ENCODE measurements at regions not wholly inside any gene's neighbourhood (a gene's known extent, or its start where the extent isn't known, plus 50 kb on each side); places are given as distances from the start of the nearest gene placed in this dataset.
"Not testable (repeated sequence)": the region's sequence is repeated elsewhere in the genome, so short reads cannot be mapped to it uniquely, and the experiment has no call there.

DNA sequence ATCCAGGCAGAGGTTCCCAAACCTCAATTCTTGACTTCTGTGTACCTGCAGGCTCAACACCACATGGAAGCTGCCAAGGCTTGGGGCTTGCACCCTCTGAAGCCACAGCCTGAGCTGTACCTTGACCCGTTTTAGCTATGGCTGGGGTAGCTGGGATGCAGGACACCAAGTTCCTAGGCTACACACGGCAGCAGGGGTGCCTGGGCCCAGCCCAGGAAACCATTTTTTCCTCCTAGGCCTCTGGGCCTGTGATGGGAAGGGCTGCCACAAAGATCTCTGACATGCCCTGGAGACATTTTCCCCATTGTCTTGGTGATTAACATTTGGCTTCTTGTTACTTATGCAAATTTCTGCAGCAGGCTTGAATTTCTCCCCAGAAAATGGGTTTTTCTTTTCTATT is 180.6 kb upstream of the CFAP20DC start:
- not testable (repeated sequence) for DNase-seq; H3K4me1 ChIP-seq (ENCODE audit: control insufficient read depth, insufficient read depth, low read length); H3K36me3 ChIP-seq (ENCODE audit: control insufficient read depth, insufficient read depth, low read length); H3K27me3 ChIP-seq (ENCODE audit: control insufficient read depth, insufficient read depth, low read length); H3K27ac ChIP-seq (ENCODE audit: low read length); H3K4me3 ChIP-seq (ENCODE audit: low read length); H3K9me3 ChIP-seq (replicated peaks; ENCODE audit: control insufficient read depth, low read depth, low read length)
- 80% methylated on average over 2 of the region's 2 CpGs for WGBS (ENCODE audit: insufficient coverage)

DNA sequence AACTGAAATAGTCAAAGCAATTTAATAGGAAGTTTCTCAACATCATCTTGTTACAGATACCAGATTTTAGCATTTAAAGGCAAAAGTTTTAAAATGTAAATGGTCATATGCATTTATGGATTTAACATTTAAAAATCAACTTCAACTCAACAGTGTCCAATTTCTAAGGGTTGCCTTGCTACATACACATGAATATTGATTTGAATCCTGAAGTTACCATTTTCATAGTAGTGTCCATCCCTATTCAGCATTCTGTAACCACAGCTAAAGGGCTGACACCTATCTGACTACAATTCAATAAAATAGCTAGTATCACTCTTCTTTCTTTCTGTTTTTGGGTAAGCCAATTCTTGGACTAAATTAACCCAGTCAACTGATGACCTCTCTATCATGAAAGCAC is 164.0 kb upstream of the CFAP20DC start:
- Histone ChIP-seq H3K4me1 (ENCODE audit: control insufficient read depth, insufficient read depth, low read length) (peaks cover 2% of the 10 kb centered on the region), H3K36me3 (ENCODE audit: control insufficient read depth, insufficient read depth, low read length) (no peaks in the 10 kb centered on the region), H3K27me3 (ENCODE audit: control insufficient read depth, insufficient read depth, low read length) (no peaks in the 10 kb centered on the region), H3K27ac (ENCODE audit: low read length) (no peak overlapping the region), H3K9me3 (replicated peaks; ENCODE audit: control insufficient read depth, low read depth, low read length) (no peaks in the 10 kb centered on the region), H3K4me3 (ENCODE audit: low read length) (no peak overlapping the region)
- no peak for DNase-seq

DNA sequence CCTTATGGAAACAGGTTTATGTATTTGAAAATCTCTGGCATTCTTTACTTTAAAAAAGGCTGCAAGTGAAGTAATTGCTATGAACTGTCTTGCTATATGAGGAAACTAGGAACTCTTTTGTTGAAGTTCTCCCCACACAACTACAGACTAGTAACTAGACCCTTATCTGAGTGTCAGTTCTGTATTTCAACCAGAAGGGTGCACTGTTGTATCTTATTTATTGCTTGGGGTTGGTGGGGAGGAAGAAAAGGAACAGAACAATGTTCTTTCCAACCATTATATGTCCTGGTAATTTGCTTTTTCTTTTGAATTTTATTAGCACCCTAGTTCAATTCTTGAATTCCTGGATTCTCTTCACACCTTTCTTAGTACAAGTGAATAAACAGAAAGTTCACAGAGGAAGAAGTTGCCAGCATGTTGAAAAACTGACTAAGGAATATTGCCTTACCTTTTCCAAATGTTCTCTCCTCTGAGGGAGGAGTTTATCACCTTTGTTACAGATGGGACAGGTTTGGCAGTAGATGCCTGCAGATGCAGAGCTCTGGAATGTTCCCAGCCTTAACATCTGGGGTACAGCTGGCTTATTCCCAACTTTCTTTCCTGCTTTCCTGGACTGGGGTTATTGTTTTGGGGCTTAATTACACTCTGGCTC is 162.4 kb upstream of the CFAP20DC start:
- no peaks in the 10 kb centered on the region for H3K36me3 ChIP-seq (ENCODE audit: control insufficient read depth, insufficient read depth, low read length)
- peaks cover 2% of the 10 kb centered on the region for H3K4me1 ChIP-seq (ENCODE audit: control insufficient read depth, insufficient read depth, low read length)
- no peaks in the 10 kb centered on the region for H3K27me3 ChIP-seq (ENCODE audit: control insufficient read depth, insufficient read depth, low read length)
- H3K27ac ChIP-seq (ENCODE audit: low read length) = no peak overlapping the region
- peak; percentile 77 for DNase-seq
- H3K9me3 ChIP-seq (replicated peaks; ENCODE audit: control insufficient read depth, low read depth, low read length) = no peaks in the 10 kb centered on the region
- no peak overlapping the region for H3K4me3 ChIP-seq (ENCODE audit: low read length)

DNA sequence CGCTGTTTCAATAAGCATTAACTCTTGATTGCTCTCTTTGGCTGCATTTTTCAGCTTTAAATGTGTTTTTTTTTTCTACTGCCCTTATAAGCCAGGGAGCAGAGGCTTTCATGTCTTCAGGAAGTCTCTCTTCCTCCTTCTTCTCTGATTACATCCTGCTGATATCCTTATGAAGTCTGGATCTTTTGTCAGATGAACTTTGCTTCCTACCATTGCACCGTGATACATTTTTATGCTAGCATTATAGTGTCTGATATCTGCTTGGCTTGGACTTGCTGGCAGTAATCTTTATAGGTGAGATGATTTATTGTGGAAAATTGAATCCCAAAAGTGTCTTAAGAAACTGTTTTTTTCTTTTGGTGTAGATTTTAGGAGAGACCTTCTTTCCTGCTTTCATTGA is 160.4 kb upstream of the CFAP20DC start:
- Histone ChIP-seq H3K36me3 (ENCODE audit: control insufficient read depth, insufficient read depth, low read length) (no peaks in the 10 kb centered on the region), H3K27me3 (ENCODE audit: control insufficient read depth, insufficient read depth, low read length) (no peaks in the 10 kb centered on the region), H3K4me1 (ENCODE audit: control insufficient read depth, insufficient read depth, low read length) (peaks cover 2% of the 10 kb centered on the region), H3K27ac (ENCODE audit: low read length) (no peak overlapping the region), H3K9me3 (replicated peaks; ENCODE audit: control insufficient read depth, low read depth, low read length) (no peaks in the 10 kb centered on the region), H3K4me3 (ENCODE audit: low read length) (no peak overlapping the region)
- no CpG with 5 or more reads among the region's 2 CpGs for WGBS (ENCODE audit: insufficient coverage)
- DNase-seq = no peak

DNA sequence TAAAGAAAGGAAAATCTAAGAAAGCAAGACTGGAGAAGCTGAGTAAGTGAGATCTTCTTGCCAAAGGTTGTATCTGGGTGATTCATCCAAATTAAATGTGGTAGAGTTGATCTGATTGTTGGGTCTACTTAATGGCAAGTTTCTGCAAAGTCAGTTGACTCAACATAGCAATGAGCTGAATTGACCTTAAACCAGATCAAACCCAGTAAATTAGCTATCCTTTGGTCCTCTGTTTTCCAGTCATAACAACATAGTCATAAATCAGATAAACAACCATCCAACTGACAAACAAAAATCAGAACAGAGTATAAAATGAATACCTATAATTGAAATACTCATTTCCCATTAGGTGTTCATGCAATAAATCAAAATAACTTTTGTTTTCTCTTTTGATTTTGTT is 142.6 kb upstream of the CFAP20DC start:
- no peak for DNase-seq
- no peaks in the 10 kb centered on the region for H3K27me3 ChIP-seq (ENCODE audit: control insufficient read depth, insufficient read depth, low read length)
- no peaks in the 10 kb centered on the region for H3K4me1 ChIP-seq (ENCODE audit: control insufficient read depth, insufficient read depth, low read length)
- H3K4me3 ChIP-seq (ENCODE audit: low read length) = no peak overlapping the region
- no peak overlapping the region for H3K27ac ChIP-seq (ENCODE audit: low read length)
- no peaks in the 10 kb centered on the region for H3K9me3 ChIP-seq (replicated peaks; ENCODE audit: control insufficient read depth, low read depth, low read length)
- no peaks in the 10 kb centered on the region for H3K36me3 ChIP-seq (ENCODE audit: control insufficient read depth, insufficient read depth, low read length)

DNA sequence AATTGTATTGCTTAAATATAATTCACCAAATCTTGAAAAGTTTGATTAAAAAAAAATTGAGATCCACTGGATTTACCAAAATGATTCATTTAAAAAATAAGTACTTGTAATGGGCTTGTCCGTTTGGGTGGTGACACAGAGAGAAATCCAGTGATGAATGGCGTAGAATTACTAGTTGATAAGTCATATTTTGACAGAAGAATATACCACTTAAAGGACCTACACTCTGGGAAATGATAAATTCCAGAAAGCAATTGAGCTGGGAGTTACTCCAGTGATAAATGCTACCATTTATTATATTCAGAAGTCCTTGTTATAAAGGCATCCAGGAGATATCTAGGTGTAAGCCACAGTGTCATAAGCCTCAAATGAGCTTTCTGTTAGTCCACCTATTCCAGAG is 141.8 kb upstream of the CFAP20DC start:
- Histone ChIP-seq H3K4me1 (ENCODE audit: control insufficient read depth, insufficient read depth, low read length) (no peaks in the 10 kb centered on the region), H3K27ac (ENCODE audit: low read length) (no peak overlapping the region), H3K27me3 (ENCODE audit: control insufficient read depth, insufficient read depth, low read length) (no peaks in the 10 kb centered on the region), H3K4me3 (ENCODE audit: low read length) (no peak overlapping the region), H3K36me3 (ENCODE audit: control insufficient read depth, insufficient read depth, low read length) (no peaks in the 10 kb centered on the region), H3K9me3 (replicated peaks; ENCODE audit: control insufficient read depth, low read depth, low read length) (no peaks in the 10 kb centered on the region)
- no peak for DNase-seq
- WGBS (ENCODE audit: insufficient coverage) = no CpG with 5 or more reads among the region's 2 CpGs

DNA sequence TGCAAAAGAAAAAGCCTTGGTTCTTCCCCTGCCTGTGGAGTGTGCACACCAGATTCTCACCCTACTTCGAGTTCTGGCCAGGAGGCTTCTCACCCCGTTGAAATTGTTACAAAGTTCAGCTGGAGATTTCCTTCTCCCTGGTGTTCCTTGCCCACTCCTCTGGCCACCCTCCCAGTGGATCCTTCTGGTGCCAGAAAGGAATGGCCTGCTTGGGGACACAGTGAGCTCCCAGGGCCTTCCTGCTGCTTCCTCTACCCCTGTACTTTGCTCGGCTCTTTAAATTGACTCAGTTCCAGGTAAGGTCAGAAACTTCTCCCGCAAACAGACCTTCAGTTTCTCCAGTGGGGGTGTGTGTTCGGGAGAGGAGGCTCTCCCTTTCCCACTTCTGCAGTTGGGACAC is 140.1 kb upstream of the CFAP20DC start:
- Histone ChIP-seq H3K27ac (ENCODE audit: low read length) (no peak overlapping the region), H3K36me3 (ENCODE audit: control insufficient read depth, insufficient read depth, low read length) (no peaks in the 10 kb centered on the region), H3K27me3 (ENCODE audit: control insufficient read depth, insufficient read depth, low read length) (no peaks in the 10 kb centered on the region), H3K9me3 (replicated peaks; ENCODE audit: control insufficient read depth, low read depth, low read length) (no peaks in the 10 kb centered on the region), H3K4me1 (ENCODE audit: control insufficient read depth, insufficient read depth, low read length) (no peaks in the 10 kb centered on the region), H3K4me3 (ENCODE audit: low read length) (no peak overlapping the region)
- DNase-seq = no peak
- WGBS (ENCODE audit: insufficient coverage) = 52% methylated on average over 3 of the region's 5 CpGs

DNA sequence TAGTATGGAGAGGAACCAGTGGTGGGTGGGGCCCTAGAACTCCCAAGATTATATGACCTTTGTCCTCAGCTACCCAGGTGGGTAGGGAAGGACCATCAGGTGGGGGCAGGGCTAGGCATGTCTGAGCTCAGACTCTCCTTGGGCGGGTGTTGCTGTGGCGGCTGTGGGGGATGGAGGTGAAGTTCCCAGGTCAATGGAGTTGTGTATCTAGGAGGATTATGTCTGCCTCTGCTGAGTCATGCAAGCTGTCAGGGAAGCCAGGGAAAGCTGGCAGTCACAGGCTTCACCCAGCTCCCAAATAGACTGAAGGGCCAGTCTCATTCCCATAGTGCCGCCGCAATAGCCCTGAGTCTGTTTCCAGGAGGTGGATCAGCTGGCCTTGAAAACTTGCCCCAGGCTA is 139.7 kb upstream of the CFAP20DC start:
- no peak overlapping the region for H3K27ac ChIP-seq (ENCODE audit: low read length)
- no peaks in the 10 kb centered on the region for H3K27me3 ChIP-seq (ENCODE audit: control insufficient read depth, insufficient read depth, low read length)
- no peak for DNase-seq
- H3K4me3 ChIP-seq (ENCODE audit: low read length) = no peak overlapping the region
- H3K36me3 ChIP-seq (ENCODE audit: control insufficient read depth, insufficient read depth, low read length) = no peaks in the 10 kb centered on the region
- WGBS (ENCODE audit: insufficient coverage) = 95% methylated on average over 3 of the region's 4 CpGs
- no peaks in the 10 kb centered on the region for H3K9me3 ChIP-seq (replicated peaks; ENCODE audit: control insufficient read depth, low read depth, low read length)
- H3K4me1 ChIP-seq (ENCODE audit: control insufficient read depth, insufficient read depth, low read length) = no peaks in the 10 kb centered on the region

DNA sequence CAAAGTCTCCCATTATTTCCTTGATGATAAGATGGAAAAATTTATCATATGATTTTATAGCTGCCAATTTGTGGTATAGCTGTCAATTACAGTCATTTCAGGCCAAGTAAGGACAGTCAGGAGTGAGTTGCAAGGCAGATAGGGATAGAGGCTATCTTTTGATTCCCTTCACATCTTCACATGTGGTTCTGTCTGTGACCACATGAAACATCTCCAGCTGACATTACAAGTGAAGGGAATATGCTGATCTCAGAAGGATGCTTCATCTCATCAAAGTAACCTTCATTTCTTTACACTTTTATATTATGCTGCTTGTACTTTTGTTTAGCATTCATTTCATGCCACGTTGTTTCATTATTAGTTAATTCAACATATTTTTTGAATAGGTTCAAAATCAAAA is 136.9 kb upstream of the CFAP20DC start:
- Histone ChIP-seq H3K4me1 (ENCODE audit: control insufficient read depth, insufficient read depth, low read length) (no peaks in the 10 kb centered on the region), H3K27me3 (ENCODE audit: control insufficient read depth, insufficient read depth, low read length) (no peaks in the 10 kb centered on the region), H3K36me3 (ENCODE audit: control insufficient read depth, insufficient read depth, low read length) (no peaks in the 10 kb centered on the region), H3K4me3 (ENCODE audit: low read length) (no peak overlapping the region), H3K9me3 (replicated peaks; ENCODE audit: control insufficient read depth, low read depth, low read length) (no peaks in the 10 kb centered on the region), H3K27ac (ENCODE audit: low read length) (no peak overlapping the region)
- DNase-seq = no peak
- no CpG with 5 or more reads among the region's 1 CpG for WGBS (ENCODE audit: insufficient coverage)

DNA sequence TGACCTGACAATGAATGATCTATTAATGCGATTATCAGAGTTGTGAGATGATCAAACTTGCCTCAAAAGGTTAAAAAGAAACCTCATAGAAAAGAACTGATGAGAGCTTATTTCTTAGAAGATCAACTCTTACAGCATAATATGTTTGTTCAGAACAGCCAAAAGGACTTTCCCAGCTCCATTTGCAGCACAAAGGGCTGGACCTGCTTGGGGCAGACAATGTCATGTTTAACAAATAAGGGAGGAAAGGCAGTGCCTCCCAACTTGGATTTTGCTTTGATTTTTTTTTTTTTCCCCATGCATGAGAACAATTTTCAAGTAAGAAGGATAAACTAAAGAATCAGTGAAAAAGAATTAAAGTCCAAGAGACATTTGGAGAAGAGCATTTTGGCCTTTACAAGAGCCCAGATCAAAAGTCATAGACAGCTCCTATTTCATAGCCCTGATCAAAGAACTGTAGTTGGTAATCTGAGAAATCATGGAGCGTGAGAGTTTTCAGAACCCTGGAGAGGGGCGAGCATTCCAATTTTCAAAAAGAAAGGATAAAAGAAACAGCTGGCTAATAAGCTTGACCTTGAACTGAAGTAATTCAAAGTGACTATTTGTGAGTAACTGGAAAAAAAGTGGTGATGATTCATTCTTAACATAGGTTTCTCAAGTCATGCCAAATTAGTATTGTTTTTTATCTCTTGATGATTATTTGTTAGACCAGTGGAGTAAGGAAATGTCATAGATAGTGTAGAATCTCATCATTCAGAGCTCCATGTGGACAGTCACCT is 136.0 kb upstream of the CFAP20DC start:
- DNase-seq = peak; percentile 45

DNA sequence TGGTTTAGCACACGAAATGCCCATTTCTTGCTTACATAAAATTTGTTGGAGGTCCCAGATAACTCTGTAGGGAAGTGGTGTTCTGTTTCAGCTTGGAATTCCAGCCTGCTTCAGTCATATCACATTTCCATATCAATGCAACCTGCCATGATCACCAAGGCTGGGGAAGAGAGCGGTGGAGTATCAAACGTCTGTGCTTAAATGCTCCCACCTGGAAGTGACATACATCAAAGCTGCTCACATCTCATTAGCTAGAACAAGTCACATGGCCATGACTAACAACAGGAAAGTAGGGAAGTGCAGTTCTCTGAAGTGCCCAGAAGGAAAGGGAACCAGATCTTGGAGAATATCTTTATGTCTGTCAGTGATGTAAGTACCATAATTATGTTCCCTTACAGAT is 130.2 kb upstream of the CFAP20DC start:
- H3K9me3 ChIP-seq (replicated peaks; ENCODE audit: control insufficient read depth, low read depth, low read length) = peaks cover 2% of the 10 kb centered on the region
- DNase-seq = no peak
- H3K27me3 ChIP-seq (ENCODE audit: control insufficient read depth, insufficient read depth, low read length) = no peaks in the 10 kb centered on the region
- H3K27ac ChIP-seq (ENCODE audit: low read length) = no peak overlapping the region
- WGBS (ENCODE audit: insufficient coverage) = no CpG with 5 or more reads among the region's 3 CpGs
- H3K4me1 ChIP-seq (ENCODE audit: control insufficient read depth, insufficient read depth, low read length) = no peaks in the 10 kb centered on the region
- H3K36me3 ChIP-seq (ENCODE audit: control insufficient read depth, insufficient read depth, low read length) = no peaks in the 10 kb centered on the region
- H3K4me3 ChIP-seq (ENCODE audit: low read length) = no peak overlapping the region

More for the DNA sequence above, 136.0 kb upstream of the CFAP20DC start:
- Histone ChIP-seq H3K36me3 (ENCODE audit: control insufficient read depth, insufficient read depth, low read length) (no peaks in the 10 kb centered on the region), H3K4me1 (ENCODE audit: control insufficient read depth, insufficient read depth, low read length) (no peaks in the 10 kb centered on the region), H3K27ac (ENCODE audit: low read length) (no peak overlapping the region), H3K9me3 (replicated peaks; ENCODE audit: control insufficient read depth, low read depth, low read length) (no peaks in the 10 kb centered on the region), H3K4me3 (ENCODE audit: low read length) (no peak overlapping the region), H3K27me3 (ENCODE audit: control insufficient read depth, insufficient read depth, low read length) (no peaks in the 10 kb centered on the region)
- WGBS (ENCODE audit: insufficient coverage) = no CpG with 5 or more reads among the region's 3 CpGs

Data from muscle of leg (tissue), 3 donors.